ENCODE measurements at regions not wholly inside any gene's neighbourhood (a gene's known extent, or its start where the extent isn't known, plus 50 kb on each side); places are given as distances from the start of the nearest gene placed in this dataset.
A peak's percentile ranks its signal among the peaks of the same experiment; 100 is the strongest.

DNA sequence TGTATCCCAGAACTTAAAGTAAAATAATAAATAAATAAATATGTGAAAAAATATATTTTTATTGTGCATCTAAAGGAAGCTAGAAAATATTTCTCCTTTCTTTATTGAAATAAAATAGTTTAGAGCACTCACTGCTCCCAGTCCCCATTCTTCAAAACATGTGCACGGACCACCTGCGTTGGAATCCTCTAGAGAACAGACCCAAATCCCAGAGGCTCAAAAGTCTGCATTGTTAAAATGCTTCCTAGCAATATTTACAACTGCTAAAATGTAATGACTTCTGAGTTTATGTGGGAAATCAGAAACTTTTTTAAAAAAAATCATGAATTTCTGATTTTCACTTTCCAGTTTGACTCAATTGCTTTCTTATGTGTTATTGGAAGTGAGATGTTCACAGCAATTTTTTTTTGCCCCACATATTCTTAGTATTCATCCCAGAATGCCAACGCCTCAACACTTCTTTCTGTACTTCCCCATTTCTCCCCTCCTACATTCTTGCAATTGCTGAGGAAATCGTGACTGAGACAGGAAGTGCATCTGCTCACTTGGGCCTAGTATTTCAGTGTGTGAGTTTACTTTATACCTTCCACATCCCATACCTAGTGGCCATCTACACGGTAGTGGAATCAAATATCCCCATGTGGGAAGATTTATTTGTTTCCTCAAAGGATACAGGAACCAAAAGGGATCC is 116.0 kb upstream of the FLRT2 start:
- intact Hi-C loops (cut with micrococcal nuclease), result loop anchor here (2.0 to 10.0 kb wide), 4 partner anchors 23 to 219 kb away; no protein-coding TSS in a partner anchor
- peak overlapping the region; percentile 32 for H3K27ac Mint-ChIP-seq (ENCODE audit: low read depth, unreplicated experiment)

DNA sequence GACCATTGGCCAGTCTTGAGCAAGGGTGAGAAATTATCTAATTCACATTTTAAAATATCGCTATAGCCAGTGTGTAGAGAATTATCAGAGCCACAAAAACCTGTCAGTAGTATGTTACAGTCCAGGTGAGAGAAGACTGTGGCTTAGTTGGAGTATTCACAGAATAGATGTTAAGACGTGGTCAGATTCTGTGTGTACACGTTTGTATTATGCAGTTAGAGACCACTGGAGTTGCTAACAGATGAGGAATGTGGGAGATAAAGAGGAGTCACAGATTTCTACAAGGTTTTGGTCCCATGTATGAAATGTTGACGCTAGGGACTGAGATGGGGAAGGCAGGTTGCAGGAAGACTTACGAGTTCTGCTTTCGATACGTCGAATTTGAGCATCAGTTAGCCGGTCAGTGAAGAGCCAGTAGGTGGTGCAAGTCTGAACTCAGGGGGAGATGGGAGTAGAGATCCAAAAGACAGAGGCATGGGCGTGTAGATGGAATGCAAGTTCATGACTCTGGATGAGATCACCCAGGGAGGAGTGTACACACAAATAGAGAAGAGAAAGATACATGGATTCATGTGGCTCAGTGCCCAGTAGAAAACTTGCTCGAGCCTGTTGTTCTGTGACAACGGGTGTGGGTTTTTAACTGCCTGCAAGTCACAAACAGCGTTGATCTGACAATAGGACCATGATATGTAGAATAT is 114.8 kb upstream of the FLRT2 start:
- peaks cover 33% of the 10 kb centered on the region for H3K4me1 Mint-ChIP-seq (ENCODE audit: insufficient read depth, unreplicated experiment)
- TF ChIP-seq CTCF (IDR thresholded peaks at IDR 0.05; ENCODE audit: unreplicated experiment), result peak; percentile 46
- CTCF ChIA-PET, result interaction anchor here (0.6 kb wide), 1 partner anchor 553 kb away, joined by 4 read pairs; no protein-coding TSS in a partner anchor
- H3K9me3 Mint-ChIP-seq (ENCODE audit: unreplicated experiment), result no peaks in the 10 kb centered on the region
- intact Hi-C loops (cut with micrococcal nuclease), result loop anchor here (1.0 to 10.0 kb wide), 5 partner anchors 22 to 220 kb away; no protein-coding TSS in a partner anchor
- peak overlapping the region; percentile 32 for H3K27ac Mint-ChIP-seq (ENCODE audit: low read depth, unreplicated experiment)
- BruUV-seq (replicated peaks), result TSS peak; percentile 67
- H3K36me3 Mint-ChIP-seq (ENCODE audit: insufficient read depth, unreplicated experiment), result no peaks in the 10 kb centered on the region
- no peaks in the 10 kb centered on the region for H3K27me3 Mint-ChIP-seq (ENCODE audit: insufficient read depth, unreplicated experiment)
- POLR2A ChIA-PET, result interaction anchor here (0.6 to 3.8 kb wide), 6 partner anchors 65 to 1293 kb away, joined by 3 to 60 read pairs (median 4); partner anchors contain the start of gene FLRT2
- peak overlapping the region; percentile 60 for H3K4me3 Mint-ChIP-seq (ENCODE audit: unreplicated experiment)
- peak; percentile 99 for DNase-seq (ENCODE audit: unreplicated experiment)

More for the DNA sequence above, 116.0 kb upstream of the FLRT2 start:
- Mint-ChIP-seq H3K4me3 (ENCODE audit: unreplicated experiment) (no peak overlapping the region), H3K4me1 (ENCODE audit: insufficient read depth, unreplicated experiment) (peaks cover 43% of the 10 kb centered on the region), H3K36me3 (ENCODE audit: insufficient read depth, unreplicated experiment) (no peaks in the 10 kb centered on the region), H3K9me3 (ENCODE audit: unreplicated experiment) (no peaks in the 10 kb centered on the region), H3K27me3 (ENCODE audit: insufficient read depth, unreplicated experiment) (no peaks in the 10 kb centered on the region)
- BruUV-seq (replicated peaks), result no TSS peak
- ChIA-PET POLR2A (interaction anchor here (1.2 to 1.4 kb wide), 2 partner anchors 115 to 116 kb away, joined by 5 read pairs; partner anchors contain the start of gene FLRT2), CTCF (interaction anchor here (0.6 to 1.0 kb wide), 3 partner anchors 87 to 1529 kb away, joined by 3 to 4 read pairs (median 3); no protein-coding TSS in a partner anchor)
- DNase-seq (ENCODE audit: unreplicated experiment), result no peak
- no peak for TF ChIP-seq CTCF (IDR thresholded peaks at IDR 0.05; ENCODE audit: unreplicated experiment)

- BruUV-seq (replicated peaks), result no TSS peak
- ChIA-PET CTCF (no interaction called here), POLR2A (interaction anchor here (0.5 to 3.8 kb wide), 4 partner anchors 20 to 183 kb away, joined by 3 to 60 read pairs (median 10); partner anchors contain the start of gene FLRT2)
- peak overlapping the region; percentile 87 for H3K27ac Mint-ChIP-seq (ENCODE audit: low read depth, unreplicated experiment)
- H3K4me1 Mint-ChIP-seq (ENCODE audit: insufficient read depth, unreplicated experiment), result peaks cover 40% of the 10 kb centered on the region
- DNase-seq (ENCODE audit: unreplicated experiment), result peak; percentile 75
- no peak for TF ChIP-seq CTCF (IDR thresholded peaks at IDR 0.05; ENCODE audit: unreplicated experiment)
- no peaks in the 10 kb centered on the region for H3K9me3 Mint-ChIP-seq (ENCODE audit: unreplicated experiment)
- intact Hi-C loops (cut with micrococcal nuclease), result loop anchor here (10.0 kb wide), 2 partner anchors 182 to 222 kb away; no protein-coding TSS in a partner anchor
- H3K36me3 Mint-ChIP-seq (ENCODE audit: insufficient read depth, unreplicated experiment), result no peaks in the 10 kb centered on the region
- no peaks in the 10 kb centered on the region for H3K27me3 Mint-ChIP-seq (ENCODE audit: insufficient read depth, unreplicated experiment)
- H3K4me3 Mint-ChIP-seq (ENCODE audit: unreplicated experiment), result no peak overlapping the region
Observed at GRCh38 chr14:85416771-85417170, 113.2 kb upstream of the FLRT2 start.

DNA sequence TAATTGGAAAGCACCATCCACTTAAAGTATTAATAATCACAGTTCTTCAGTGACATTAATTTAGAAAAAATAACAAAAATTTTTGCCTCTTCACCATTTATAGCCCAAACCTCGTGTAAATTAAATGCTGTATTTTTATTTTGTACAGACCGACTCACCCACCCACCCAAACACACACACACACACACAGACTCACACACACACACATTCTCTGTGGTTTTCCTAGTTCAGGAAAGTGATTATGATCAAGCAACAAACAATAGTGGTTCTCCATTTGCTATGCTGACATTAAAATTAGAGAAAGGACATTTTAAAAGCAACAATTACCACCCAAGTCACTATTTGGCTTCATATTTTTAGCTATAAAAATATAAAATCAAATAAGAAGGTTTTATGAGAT is 112.5 kb upstream of the FLRT2 start:
- peaks cover 42% of the 10 kb centered on the region for H3K4me1 Mint-ChIP-seq (ENCODE audit: insufficient read depth, unreplicated experiment)
- no TSS peak for BruUV-seq (replicated peaks)
- H3K36me3 Mint-ChIP-seq (ENCODE audit: insufficient read depth, unreplicated experiment), result no peaks in the 10 kb centered on the region
- no peak overlapping the region for H3K4me3 Mint-ChIP-seq (ENCODE audit: unreplicated experiment)
- no peaks in the 10 kb centered on the region for H3K27me3 Mint-ChIP-seq (ENCODE audit: insufficient read depth, unreplicated experiment)
- intact Hi-C loops (cut with micrococcal nuclease), result loop anchor here (10.0 kb wide), 2 partner anchors 183 to 223 kb away; no protein-coding TSS in a partner anchor
- peak overlapping the region; percentile 87 for H3K27ac Mint-ChIP-seq (ENCODE audit: low read depth, unreplicated experiment)
- no peak for TF ChIP-seq CTCF (IDR thresholded peaks at IDR 0.05; ENCODE audit: unreplicated experiment)
- DNase-seq (ENCODE audit: unreplicated experiment), result no peak
- ChIA-PET CTCF (interaction anchor here (0.7 to 1.2 kb wide), 4 partner anchors 10 to 51 kb away, joined by 3 to 4 read pairs (median 3); no protein-coding TSS in a partner anchor), POLR2A (interaction anchor here (0.7 to 3.8 kb wide), 7 partner anchors 9 to 183 kb away, joined by 3 to 60 read pairs (median 4); partner anchors contain the start of gene FLRT2)
- H3K9me3 Mint-ChIP-seq (ENCODE audit: unreplicated experiment), result no peaks in the 10 kb centered on the region
